ENCODE measurements at regions not wholly inside any gene's neighbourhood (a gene's known extent, or its start where the extent isn't known, plus 50 kb on each side); places are given as distances from the start of the nearest gene placed in this dataset.

DNA sequence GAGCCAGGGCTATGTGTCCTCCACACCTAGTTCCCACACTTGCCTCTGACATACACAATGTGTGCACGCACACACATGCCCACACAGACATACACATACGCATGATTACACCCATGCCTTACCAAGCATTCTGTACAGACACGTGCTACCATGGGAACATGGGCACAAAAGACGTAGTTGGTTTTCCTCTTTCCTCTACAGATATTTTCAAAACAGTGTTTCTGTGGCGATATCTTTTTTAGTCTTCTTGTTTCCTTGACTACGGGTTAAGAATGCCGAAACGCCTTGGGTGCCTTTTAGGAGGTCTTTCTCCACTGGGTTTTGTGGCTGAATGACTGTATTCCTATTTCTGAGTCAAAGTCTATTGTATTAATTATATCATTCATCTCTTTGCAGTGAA, 75.5 kb upstream of the SPTBN1 start:
- TF ChIP-seq CTCF (conservative IDR thresholded peaks at IDR 0.05; ENCODE audit: low read depth in 2 of 2) (no peak), ETS1 (IDR thresholded peaks at IDR 0.05) (no peak), POLR2AphosphoS5 (IDR thresholded peaks at IDR 0.05; ENCODE audit: low read depth) (no peak)
